UCSD-AML1 (cell line): ENCODE measurements at regions not wholly inside any gene's neighbourhood (a gene's known extent, or its start where the extent isn't known, plus 50 kb on each side); places are given as distances from the start of the nearest gene placed in this dataset.
A peak's percentile ranks its signal among the peaks of the same experiment; 100 is the strongest.

ENCODE experiments used
- DNase-seq: peaks from one replicate; lab custom pipeline; 2025; ENCODE audit not compliant: unreplicated experiment; lab: John Stamatoyannopoulos, UW

- DNase-seq = no peak
Observed at GRCh38 chr1:67582625-67583461, 102.2 kb upstream of the GADD45A start.

- no peak for DNase-seq
Observed at GRCh38 chr1:67583462-67583950, 101.5 kb upstream of the GADD45A start.

- no peak for DNase-seq
Observed at GRCh38 chr1:67584938-67585337, 100.1 kb upstream of the GADD45A start.

GRCh38 chr1:67586596-67586995 lies 98.4 kb upstream of the GADD45A start:
- DNase-seq = no peak

GRCh38 chr1:67588178-67588855 lies 96.7 kb upstream of the GADD45A start:
- no peak for DNase-seq

- no peak for DNase-seq
Observed at GRCh38 chr1:67589519-67590233, 95.3 kb upstream of the GADD45A start.

GRCh38 chr1:67590329-67590728 lies 94.7 kb upstream of the GADD45A start:
- peak; percentile 19 for DNase-seq

- no peak for DNase-seq
Observed at GRCh38 chr1:67594764-67595163, 90.2 kb upstream of the GADD45A start.

- no peak for DNase-seq
Observed at GRCh38 chr1:67596674-67597073, 88.3 kb upstream of the GADD45A start.

GRCh38 chr1:67597336-67597735 lies 87.7 kb upstream of the GADD45A start:
- no peak for DNase-seq

GRCh38 chr1:67599085-67599484 lies 85.9 kb upstream of the GADD45A start:
- DNase-seq = no peak

- no peak for DNase-seq
Observed at GRCh38 chr1:67601539-67601938, 83.5 kb upstream of the GADD45A start.

GRCh38 chr1:67601955-67602354 lies 83.0 kb upstream of the GADD45A start:
- no peak for DNase-seq

GRCh38 chr1:67604778-67605177 lies 80.2 kb upstream of the GADD45A start:
- DNase-seq = no peak

GRCh38 chr1:67605209-67605780 lies 79.7 kb upstream of the GADD45A start:
- DNase-seq = no peak

- no peak for DNase-seq
Observed at GRCh38 chr1:67607286-67607685, 77.7 kb upstream of the GADD45A start.

- DNase-seq = no peak
Observed at GRCh38 chr1:67607699-67608098, 77.3 kb upstream of the GADD45A start.

GRCh38 chr1:67608661-67609576 lies 76.1 kb upstream of the GADD45A start:
- no peak for DNase-seq

- DNase-seq = no peak
Observed at GRCh38 chr1:67609577-67610341, 75.2 kb upstream of the GADD45A start.

GRCh38 chr1:67610450-67610849 lies 74.6 kb upstream of the GADD45A start:
- no peak for DNase-seq
